Endodermal cell (in vitro differentiated cells): ENCODE measurements at regions not wholly inside any gene's neighbourhood (a gene's known extent, or its start where the extent isn't known, plus 50 kb on each side); places are given as distances from the start of the nearest gene placed in this dataset.
A peak's percentile ranks its signal among the peaks of the same experiment; 100 is the strongest.

Source experiments
- DNase-seq: peaks from one replicate; pipeline ENCODE4 v3.0.0-alpha.2; 2017
- H3K27ac ChIP-seq: 2 replicates; pipeline ENCODE4 v1.5.1; 2013; ENCODE audit warnings: mild to moderate bottlenecking, low read depth, low read length, moderate library complexity
- H3K27me3 ChIP-seq: 2 replicates; pipeline ENCODE4 v1.6.1; 2013; ENCODE audit warnings: mild to moderate bottlenecking, low read length, moderate library complexity; ENCODE audit not compliant: insufficient read depth, control insufficient read depth, poor library complexity, severe bottlenecking
- H3K36me3 ChIP-seq: 2 replicates; pipeline ENCODE4 v1.7.0; 2013; ENCODE audit warnings: mild to moderate bottlenecking, low read length, moderate library complexity; ENCODE audit not compliant: control insufficient read depth, insufficient read depth
- H3K4me1 ChIP-seq: one replicate; pipeline ENCODE4 v1.7.0; 2013; ENCODE audit warnings: low read length; ENCODE audit not compliant: control insufficient read depth, insufficient read depth
- H3K4me3 ChIP-seq: 2 replicates; pipeline ENCODE4 v1.5.1; 2013; ENCODE audit warnings: mild to moderate bottlenecking, low read length, moderate library complexity
- H3K9ac ChIP-seq: 2 replicates; pipeline ENCODE4 v1.6.1; 2013; ENCODE audit warnings: mild to moderate bottlenecking, low read length, moderate library complexity; ENCODE audit not compliant: poor library complexity, severe bottlenecking; ENCODE audit errors: extremely low read depth
- H3K9me3 ChIP-seq: 2 replicates; pipeline ENCODE4 v1.6.1; 2013; ENCODE audit warnings: mild to moderate bottlenecking, low read length, moderate library complexity; ENCODE audit not compliant: control insufficient read depth
- H3K27ac Mint-ChIP-seq: 2 replicates; pipeline ENCODE4 v1.8.0; 2020; ENCODE audit warnings: mixed read lengths
- H3K27me3 Mint-ChIP-seq: 2 replicates; pipeline ENCODE4 v1.8.0; 2021; ENCODE audit warnings: mild to moderate bottlenecking, mixed read lengths; ENCODE audit not compliant: insufficient read depth
- H3K36me3 Mint-ChIP-seq: 2 replicates; pipeline ENCODE4 v1.8.0; 2020; ENCODE audit warnings: low read depth, mixed read lengths
- H3K4me1 Mint-ChIP-seq: 2 replicates; pipeline ENCODE4 v1.8.0; 2020; ENCODE audit warnings: mixed read lengths
- H3K4me3 Mint-ChIP-seq: 2 replicates; pipeline ENCODE4 v1.8.0; 2020; ENCODE audit warnings: mild to moderate bottlenecking, moderate library complexity, mixed read lengths
- H3K9me3 Mint-ChIP-seq: 2 replicates; pipeline ENCODE4 v1.8.0; 2020; ENCODE audit warnings: mild to moderate bottlenecking, mixed read lengths
- CTCF ChIP-seq: fragments of 200-600 bp; sonication (generic); conservative IDR thresholded peaks from 2 replicates; pipeline ENCODE4 v1.5.0; 2021; ENCODE audit warnings: antibody characterized with exemption, mild to moderate bottlenecking
- WGBS, 2 experiments: methylation state at CpG; one replicate each; pipeline versions ENCODE4 v1.1.5 to v1.1.7; 2013; ENCODE audit warnings: missing lambda C conversion rate in 2 of 2, mixed read lengths in 1 of 2; ENCODE audit not compliant: insufficient coverage in 1 of 2, insufficient read length in 1 of 2; 5-methylcytosine and 5-hydroxymethylcytosine counted together

DNA sequence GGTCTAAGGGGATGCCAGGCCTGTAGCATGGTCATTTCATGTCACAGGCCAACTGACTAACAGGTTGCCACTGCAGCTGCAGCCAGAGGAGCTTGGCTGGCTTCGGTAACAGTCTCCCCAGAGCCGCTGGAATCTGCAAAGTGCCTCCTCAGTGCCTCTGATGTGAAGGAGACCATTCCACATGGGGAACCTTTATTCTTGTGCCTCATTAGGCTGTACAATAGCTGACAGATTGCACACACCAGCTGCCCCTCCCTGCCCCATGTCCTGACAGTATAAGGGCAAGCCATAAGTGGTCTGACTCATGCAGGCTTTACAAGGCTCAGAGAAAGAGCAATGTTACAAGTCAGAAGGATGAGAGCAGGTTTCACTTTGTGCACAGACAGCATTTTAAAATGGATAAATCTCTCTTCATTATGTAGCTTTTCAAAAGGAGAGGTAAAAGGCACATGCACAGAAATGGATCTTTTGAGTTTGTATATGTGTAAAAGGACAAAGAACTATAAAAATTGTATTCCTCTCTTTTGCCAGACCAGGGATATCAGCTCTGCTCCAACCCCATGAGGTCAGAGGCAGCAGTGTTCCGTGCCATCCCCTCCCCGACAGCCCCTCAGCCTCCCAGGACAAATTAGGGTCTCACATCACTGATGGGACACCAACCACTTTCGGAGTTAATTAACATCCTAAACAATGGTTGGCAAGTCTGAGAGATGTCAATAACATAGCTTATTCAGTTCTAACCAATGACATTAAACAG lies 467.8 kb downstream of the TMEM232 start:
- Histone ChIP-seq H3K27me3 (peaks cover 37% of the 10 kb centered on the region), H3K9ac (no peak overlapping the region), H3K9me3 (no peaks in the 10 kb centered on the region), H3K27ac (peak overlapping the region; percentile 83), H3K4me3 (no peak overlapping the region), H3K36me3 (no peaks in the 10 kb centered on the region), H3K4me1 (no peaks in the 10 kb centered on the region)
- Mint-ChIP-seq H3K4me3 (no peak overlapping the region), H3K27me3 (peaks cover 24% of the 10 kb centered on the region), H3K9me3 (no peaks in the 10 kb centered on the region), H3K4me1 (no peaks in the 10 kb centered on the region), H3K27ac (no peak overlapping the region), H3K36me3 (no peaks in the 10 kb centered on the region)
- WGBS, 2 experiments, result 75 to 90% methylated on average over 3 to 5 of the region's 5 CpGs
- no peak for TF ChIP-seq CTCF
- peak; percentile 39 for DNase-seq

DNA sequence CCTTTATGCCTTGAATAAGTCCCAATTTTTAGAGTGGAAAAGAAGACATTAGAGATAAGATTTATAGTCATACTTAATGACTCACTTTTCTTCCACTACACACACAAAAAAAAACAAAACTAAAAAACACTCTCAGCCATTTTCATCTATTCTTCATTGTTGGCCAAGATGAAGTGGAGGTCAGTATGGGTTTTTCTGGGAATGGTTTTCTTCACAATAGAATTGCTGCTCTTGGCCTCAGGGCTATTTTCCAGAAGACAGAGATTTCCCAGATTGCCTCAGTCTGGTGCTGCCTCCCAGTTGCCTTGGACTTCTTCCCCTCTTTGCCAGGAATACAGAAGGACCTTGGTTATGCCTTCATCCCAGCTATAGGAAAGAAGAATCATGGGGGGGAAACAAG lies 463.7 kb downstream of the TMEM232 start:
- Histone ChIP-seq H3K27me3 (peaks cover 76% of the 10 kb centered on the region), H3K27ac (no peak overlapping the region), H3K9me3 (no peaks in the 10 kb centered on the region), H3K9ac (no peak overlapping the region), H3K4me3 (no peak overlapping the region), H3K4me1 (no peaks in the 10 kb centered on the region), H3K36me3 (no peaks in the 10 kb centered on the region)
- Mint-ChIP-seq H3K4me1 (no peaks in the 10 kb centered on the region), H3K27ac (no peak overlapping the region), H3K4me3 (no peak overlapping the region), H3K27me3 (peaks cover 54% of the 10 kb centered on the region), H3K36me3 (no peaks in the 10 kb centered on the region), H3K9me3 (no peaks in the 10 kb centered on the region)
- no peak for DNase-seq
- no peak for TF ChIP-seq CTCF

DNA sequence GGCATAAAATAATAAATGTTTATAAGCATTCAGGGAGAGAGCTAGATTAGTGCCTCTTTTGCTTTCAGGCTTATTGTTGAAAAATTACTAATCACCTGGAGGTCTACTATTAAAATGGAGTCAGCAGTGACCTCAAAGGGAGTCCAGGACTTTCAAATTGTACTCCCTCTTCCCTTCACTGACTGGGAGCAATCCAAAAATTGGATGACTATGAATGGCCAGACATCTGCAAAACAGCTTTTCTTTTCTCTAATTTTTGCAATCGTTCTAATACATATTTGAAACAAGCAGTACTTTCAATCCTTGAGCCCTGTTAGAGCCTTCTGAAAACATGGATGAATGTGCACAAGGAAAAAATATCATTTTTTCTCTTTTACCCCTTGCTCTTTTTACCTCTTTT lies 461.8 kb downstream of the TMEM232 start:
- Mint-ChIP-seq H3K27me3 (peaks cover 59% of the 10 kb centered on the region), H3K27ac (no peak overlapping the region), H3K4me1 (peaks cover 14% of the 10 kb centered on the region), H3K4me3 (no peak overlapping the region), H3K9me3 (no peaks in the 10 kb centered on the region), H3K36me3 (no peaks in the 10 kb centered on the region)
- peaks cover 76% of the 10 kb centered on the region for H3K27me3 ChIP-seq
- no peaks in the 10 kb centered on the region for H3K36me3 ChIP-seq
- H3K4me3 ChIP-seq, result no peak overlapping the region
- 63 to 86% methylated on average over 1 of the region's 1 CpG for WGBS, 2 experiments
- DNase-seq, result no peak
- no peak overlapping the region for H3K27ac ChIP-seq
- no peaks in the 10 kb centered on the region for H3K9me3 ChIP-seq
- H3K9ac ChIP-seq, result no peak overlapping the region
- H3K4me1 ChIP-seq, result peaks cover 3% of the 10 kb centered on the region
- TF ChIP-seq CTCF, result no peak
